VCaP (cell line): ENCODE measurements at regions not wholly inside any gene's neighbourhood (a gene's known extent, or its start where the extent isn't known, plus 50 kb on each side); places are given as distances from the start of the nearest gene placed in this dataset.

ENCODE experiments used
- H3K27ac ChIP-seq: fragments of 450-650 bp; 2 replicates; pipeline ENCODE4 v1.5.1; 2017
- CTCF ChIP-seq: fragments of 450-650 bp; conservative IDR thresholded peaks from 2 replicates; pipeline ENCODE4 v1.5.1; 2017; ENCODE audit warnings: mild to moderate bottlenecking, moderate library complexity

- no peak for TF ChIP-seq CTCF
- no peak overlapping the region for H3K27ac ChIP-seq
These were observed 479.8 kb upstream of the TBL1XR1 start for GRCh38 chr3:177676947-177677587.

- TF ChIP-seq CTCF = no peak
- H3K27ac ChIP-seq = no peak overlapping the region
These were observed 482.5 kb upstream of the TBL1XR1 start for GRCh38 chr3:177679568-177680471.

GRCh38 chr3:177680472-177680821, 483.2 kb upstream of the TBL1XR1 start:
- TF ChIP-seq CTCF = no peak
- H3K27ac ChIP-seq = no peak overlapping the region

- H3K27ac ChIP-seq = no peak overlapping the region
These were observed 483.9 kb upstream of the TBL1XR1 start for GRCh38 chr3:177681156-177681555.

GRCh38 chr3:177681852-177682251, 484.6 kb upstream of the TBL1XR1 start:
- no peak for TF ChIP-seq CTCF
- H3K27ac ChIP-seq = no peak overlapping the region

More at GRCh38 chr3:177681156-177681555, 483.9 kb upstream of the TBL1XR1 start:
- no peak for TF ChIP-seq CTCF

- H3K27ac ChIP-seq = no peak overlapping the region
- no peak for TF ChIP-seq CTCF
These were observed 486.3 kb upstream of the TBL1XR1 start for GRCh38 chr3:177683586-177683985.

- TF ChIP-seq CTCF = no peak
- H3K27ac ChIP-seq = no peak overlapping the region
These were observed 489.4 kb upstream of the TBL1XR1 start for GRCh38 chr3:177686671-177687070.
